H1 (cell line): ENCODE measurements at regions not wholly inside any gene's neighbourhood (a gene's known extent, or its start where the extent isn't known, plus 50 kb on each side); places are given as distances from the start of the nearest gene placed in this dataset.
"Not testable (repeated sequence)": the region's sequence is repeated elsewhere in the genome, so short reads cannot be mapped to it uniquely, and the experiment has no call there.

Experiments
- CTCF ChIA-PET: fragments of 300-600 bp; sonication (Branson Sonifier 250); formaldehyde crosslinking; loops from one replicate; lab custom pipeline; 2021; ENCODE audit not compliant: partially characterized antibody; lab: Charles Lee
- POLR2A ChIA-PET: fragments of 300-600 bp; sonication (Branson Sonifier 250); formaldehyde crosslinking; loops from one replicate; lab custom pipeline; 2021; ENCODE audit warnings: inconsistent platforms; ENCODE audit not compliant: partially characterized antibody; lab: Charles Lee
- DNase-seq, 2 experiments: peaks; one replicate each; pipeline versions ENCODE4 v3.0.0 to v3.0.0-alpha.2; 2010 to 2022; ENCODE audit warnings: low spot score in 2 of 2, low read depth in 1 of 2, mixed read lengths in 1 of 2
- FAIRE-seq: peaks from 2 replicates; lab custom pipeline; 2011; peaks lifted over from hg19 to GRCh38; lab: Jason Lieb, UNC
- H2AFZ ChIP-seq: 2 replicates; pipeline ENCODE4 v1.8.1; 2012; ENCODE audit warnings: low read length, inconsistent platforms
- H2AK5ac ChIP-seq: 2 replicates; pipeline ENCODE4 v1.6.1; 2013; ENCODE audit warnings: low read depth, low read length
- H2BK120ac ChIP-seq: replicated peaks from 2 replicates; pipeline ENCODE3; 2013; ENCODE audit warnings: low read depth, low read length, inconsistent platforms
- H2BK12ac ChIP-seq: 2 replicates; pipeline ENCODE4 v1.6.1; 2013; ENCODE audit warnings: low read depth, low read length
- H2BK15ac ChIP-seq: 2 replicates; pipeline ENCODE4 v1.6.1; 2013; ENCODE audit warnings: low read length
- H2BK20ac ChIP-seq: 2 replicates; pipeline ENCODE4 v1.6.1; 2013; ENCODE audit warnings: low read length
- H2BK5ac ChIP-seq: 2 replicates; pipeline ENCODE4 v1.6.1; 2013; ENCODE audit warnings: low read depth, low read length
- H3K14ac ChIP-seq: 2 replicates; pipeline ENCODE4 v1.6.1; 2013; ENCODE audit warnings: inconsistent platforms; ENCODE audit not compliant: insufficient read length
- H3K18ac ChIP-seq: 2 replicates; pipeline ENCODE4 v1.6.1; 2013; ENCODE audit warnings: low read length; ENCODE audit errors: extremely low read depth
- H3K23ac ChIP-seq: 2 replicates; pipeline ENCODE4 v1.6.1; 2013; ENCODE audit warnings: inconsistent platforms; ENCODE audit not compliant: insufficient read length
- H3K23me2 ChIP-seq: 2 replicates; pipeline ENCODE4 v1.6.1; 2013; ENCODE audit warnings: low read depth, low read length
- H3K27ac ChIP-seq: 2 replicates; pipeline ENCODE4 v1.6.1; 2011; ENCODE audit warnings: low read depth, low read length, inconsistent platforms
- H3K27me3 ChIP-seq, 4 experiments: replicated peaks in 1 of 4; 1 replicate in 1 of 4; 2 replicates in 3 of 4; pipeline versions ENCODE4 v1.6.1 to v1.8.1; 2011 to 2013; ENCODE audit warnings: low read length in 3 of 4, mild to moderate bottlenecking in 3 of 4, inconsistent platforms in 2 of 4, mixed read lengths in 2 of 4, moderate library complexity in 1 of 4; ENCODE audit not compliant: control insufficient read depth in 3 of 4, insufficient read depth in 3 of 4; ENCODE audit errors: extremely low read depth in 1 of 4
- H3K36me3 ChIP-seq, 4 experiments: 2 replicates each; pipeline versions ENCODE4 v1.6.1 to v1.8.1; 2011 to 2013; ENCODE audit warnings: mild to moderate bottlenecking in 4 of 4, low read length in 3 of 4, moderate library complexity in 2 of 4, control low read depth in 1 of 4, inconsistent platforms in 1 of 4; ENCODE audit not compliant: insufficient read depth in 4 of 4, control insufficient read depth in 2 of 4
- H3K4ac ChIP-seq: replicated peaks from 2 replicates; pipeline ENCODE3; 2013; ENCODE audit warnings: low read length, low read depth, mixed read lengths, inconsistent platforms; ENCODE audit not compliant: insufficient read length
- H3K4me1 ChIP-seq, 4 experiments: replicated peaks in 1 of 4; 1 replicate in 1 of 4; 2 replicates in 3 of 4; pipeline versions ENCODE4 v1.6.1 to v1.8.1; 2011 to 2013; ENCODE audit warnings: low read length in 3 of 4, inconsistent platforms in 2 of 4, mixed read lengths in 1 of 4; ENCODE audit not compliant: insufficient read depth in 4 of 4, control insufficient read depth in 3 of 4
- H3K4me2 ChIP-seq, 2 experiments: 2 replicates each; pipeline versions ENCODE4 v1.6.1 to v1.8.1; 2011 to 2013; ENCODE audit warnings: low read depth in 2 of 2, low read length in 2 of 2, control low read depth in 1 of 2, inconsistent platforms in 1 of 2, mild to moderate bottlenecking in 1 of 2; ENCODE audit not compliant: insufficient read depth in 1 of 2
- H3K4me3 ChIP-seq, 4 experiments: fragments of 200-600, 300-600 bp in 1 of 4; sonication (generic), shearing (Covaris generic), sonication (Bioruptor Twin) in 1 of 4; 2 replicates each; pipeline versions ENCODE4 v1.5.1 to v1.8.1; 2011 to 2016; ENCODE audit warnings: low read length in 4 of 4, low read depth in 3 of 4, control low read depth in 2 of 4, inconsistent platforms in 2 of 4, mild to moderate bottlenecking in 2 of 4, mixed read lengths in 1 of 4, moderate library complexity in 1 of 4; ENCODE audit not compliant: insufficient read depth in 2 of 4; ENCODE audit errors: extremely low read depth in 1 of 4
- H3K56ac ChIP-seq: replicated peaks from 2 replicates; pipeline ENCODE3; 2013; ENCODE audit warnings: low read depth, mild to moderate bottlenecking, mixed read lengths, low read length, inconsistent platforms; ENCODE audit not compliant: insufficient read length
- H3K79me1 ChIP-seq: 2 replicates; pipeline ENCODE4 v1.6.1; 2013; ENCODE audit warnings: low read depth, low read length, control low read depth
- H3K79me2 ChIP-seq, 2 experiments: 2 replicates each; pipeline versions ENCODE4 v1.6.1 to v1.8.1; 2012 to 2013; ENCODE audit warnings: low read length in 2 of 2, mild to moderate bottlenecking in 2 of 2, inconsistent platforms in 1 of 2; ENCODE audit not compliant: insufficient read depth in 2 of 2, control insufficient read depth in 1 of 2
- H3K9ac ChIP-seq, 4 experiments: replicated peaks in 1 of 4; 1 replicate in 1 of 4; 2 replicates in 3 of 4; pipeline versions ENCODE4 v1.6.1 to v1.8.1; 2011 to 2013; ENCODE audit warnings: low read depth in 3 of 4, low read length in 3 of 4, control low read depth in 2 of 4, mild to moderate bottlenecking in 2 of 4, moderate library complexity in 2 of 4, inconsistent platforms in 1 of 4; ENCODE audit errors: extremely low read depth in 1 of 4
- H3K9me3 ChIP-seq, 2 experiments: 2 replicates each; pipeline versions ENCODE4 v1.6.1 to v1.8.1; 2012 to 2013; ENCODE audit warnings: mild to moderate bottlenecking in 2 of 2, moderate library complexity in 2 of 2, control low read depth in 1 of 2, inconsistent platforms in 1 of 2, low read depth in 1 of 2, low read length in 1 of 2, mixed read lengths in 1 of 2; ENCODE audit not compliant: insufficient read depth in 2 of 2
- H4K20me1 ChIP-seq, 2 experiments: replicated peaks in 1 of 2; 2 replicates each; pipeline versions ENCODE3 to v1.8.1; 2011 to 2013; ENCODE audit warnings: inconsistent platforms in 2 of 2, low read length in 2 of 2, mild to moderate bottlenecking in 1 of 2; ENCODE audit not compliant: insufficient read depth in 2 of 2, control insufficient read depth in 1 of 2
- H4K5ac ChIP-seq: 2 replicates; pipeline ENCODE4 v1.6.1; 2013; ENCODE audit warnings: low read length, low read depth, mixed read lengths, inconsistent platforms; ENCODE audit not compliant: insufficient read length
- H4K8ac ChIP-seq: 2 replicates; pipeline ENCODE4 v1.8.0; 2013; ENCODE audit warnings: mild to moderate bottlenecking, moderate library complexity, low read length, inconsistent platforms; ENCODE audit not compliant: insufficient read depth; ENCODE audit errors: extremely low read depth
- H4K91ac ChIP-seq: replicated peaks from 2 replicates; pipeline ENCODE3; 2013; ENCODE audit warnings: low read length, mixed read lengths, inconsistent platforms; ENCODE audit not compliant: insufficient read length
- EP300 ChIP-seq, 2 experiments: IDR thresholded peaks; 1 replicate in 1 of 2; 2 replicates in 1 of 2; pipeline ENCODE4 v1.6.1; 2011 to 2012; ENCODE audit warnings: low read depth in 2 of 2, low read length in 2 of 2, mild to moderate bottlenecking in 2 of 2, borderline replicate concordance in 1 of 2, inconsistent platforms in 1 of 2, moderate library complexity in 1 of 2
- WGBS, 2 experiments: shearing (Covaris generic) in 1 of 2; methylation state at CpG; one replicate each; pipeline versions ENCODE4 v1.1.6 to v1.1.7; 2013 to 2015; ENCODE audit warnings: low lambda C conversion rate in 2 of 2, mixed read lengths in 2 of 2, inconsistent platforms in 1 of 2, low coverage in 1 of 2, missing lambda C conversion rate in 1 of 2; ENCODE audit not compliant: insufficient replicate concordance in 2 of 2, insufficient coverage in 1 of 2, insufficient read length in 1 of 2; ENCODE audit errors: extremely low coverage in 1 of 2, missing lambda C conversion rate in 1 of 2; 5-methylcytosine and 5-hydroxymethylcytosine counted together

GRCh38 chr7:152501506-152501905, 65.7 kb upstream of the KMT2C start:
- no peak for FAIRE-seq

DNA sequence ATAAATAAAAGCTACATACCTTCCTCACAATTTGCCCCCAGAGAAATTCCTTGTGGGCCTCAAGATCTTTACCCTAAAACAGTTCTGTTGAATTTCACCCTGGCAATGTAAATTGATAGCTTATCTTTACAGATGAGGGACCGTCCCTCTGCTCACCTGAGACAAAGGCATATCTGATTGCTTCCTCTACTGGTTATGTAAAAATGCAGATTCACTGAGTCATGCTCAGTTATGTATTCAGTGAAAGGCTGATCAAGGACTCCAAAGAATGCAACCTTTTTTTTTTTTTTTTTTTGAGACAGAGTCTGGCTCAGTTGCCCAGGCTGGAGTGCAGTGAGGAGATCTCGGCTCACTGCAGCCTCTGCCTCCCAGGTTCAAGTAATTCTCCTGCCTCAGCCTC, 64.2 kb upstream of the KMT2C start:
- CTCF ChIA-PET, H2AK5ac ChIP-seq: not testable (repeated sequence)
- POLR2A ChIA-PET, result interaction anchor here (0.6 kb wide), 1 partner anchor 10 kb away, joined by 3 read pairs; no protein-coding TSS in a partner anchor

More at GRCh38 chr7:152501506-152501905, 65.7 kb upstream of the KMT2C start:
- no peak overlapping the region for H2BK5ac ChIP-seq
- H4K20me1 ChIP-seq, result no peaks in the 10 kb centered on the region
- no peak overlapping the region for H3K14ac ChIP-seq
- H2BK12ac ChIP-seq, result 0 out of 2 replicates have a peak overlapping the region, but pooled peaks have one; percentile 23
- no peak overlapping the region for H4K91ac ChIP-seq
- no peak for TF ChIP-seq EP300 (IDR thresholded peaks at IDR 0.05; ENCODE audit: borderline replicate concordance in 1 of 2, low read depth in 2 of 2, low read length in 2 of 2)
- H3K36me3 ChIP-seq, result no peaks in the 10 kb centered on the region
- H3K9me3 ChIP-seq, result no peaks in the 10 kb centered on the region; a peak in 1 of 4 replicates
- H3K4ac ChIP-seq, result no peak overlapping the region
- no peak for DNase-seq
- 93% methylated on average over 3 of the region's 3 CpGs; no CpG with 5 or more reads in 1 of the 2 experiments for WGBS, 2 experiments
- no peaks in the 10 kb centered on the region for H3K79me1 ChIP-seq
- no peak overlapping the region for H2BK20ac ChIP-seq
- no peak overlapping the region for H3K9ac ChIP-seq
- H3K27ac ChIP-seq, result no peak overlapping the region
- no peak overlapping the region for H3K23ac ChIP-seq
- H3K79me2 ChIP-seq, result no peaks in the 10 kb centered on the region
- no peak overlapping the region; the same call in 1 of the 2 replicates for H2BK15ac ChIP-seq
- no peak overlapping the region for H3K56ac ChIP-seq
- H3K23me2 ChIP-seq, result no peaks in the 10 kb centered on the region
- H4K8ac ChIP-seq, result no peak overlapping the region
- H3K18ac ChIP-seq, result no peak overlapping the region
- CTCF ChIA-PET, result interaction anchor here (0.7 to 1.0 kb wide), 2 partner anchors 56 to 246 kb away, joined by 3 read pairs; no protein-coding TSS in a partner anchor
- no peak overlapping the region for H2AK5ac ChIP-seq
- no peaks in the 10 kb centered on the region for H3K27me3 ChIP-seq
- peak overlapping the region; percentile 13; the same call in 1 of the 2 replicates for H2AFZ ChIP-seq
- H3K4me1 ChIP-seq, result peaks cover 0 to 5% (median 0%) of the 10 kb centered on the region in 4 experiments; a peak in 2 of 7 replicates
- no peak overlapping the region for H4K5ac ChIP-seq
- H3K4me2 ChIP-seq, result no peak overlapping the region
- no peak overlapping the region for H3K4me3 ChIP-seq
- POLR2A ChIA-PET, result interaction anchor here (1.5 kb wide), 1 partner anchor 43 kb away, joined by 4 read pairs; no protein-coding TSS in a partner anchor
- H2BK120ac ChIP-seq, result no peak overlapping the region

More for the DNA sequence above, 64.2 kb upstream of the KMT2C start:
- FAIRE-seq, H3K9ac ChIP-seq, H3K27ac ChIP-seq, H4K20me1 ChIP-seq, H2BK5ac ChIP-seq, H4K5ac ChIP-seq, H3K79me2 ChIP-seq, H2BK120ac ChIP-seq, DNase-seq, H3K4ac ChIP-seq, H3K14ac ChIP-seq, H2BK12ac ChIP-seq, H3K23ac ChIP-seq, H3K23me2 ChIP-seq, H3K18ac ChIP-seq, H3K9me3 ChIP-seq, H3K27me3 ChIP-seq, H2BK20ac ChIP-seq, H3K4me1 ChIP-seq, H3K56ac ChIP-seq, H3K4me3 ChIP-seq, H4K8ac ChIP-seq, H2BK15ac ChIP-seq, H2AFZ ChIP-seq, H3K36me3 ChIP-seq, H3K79me1 ChIP-seq, H3K4me2 ChIP-seq, H4K91ac ChIP-seq: not testable (repeated sequence)
- WGBS, 2 experiments, result 89% methylated on average over 1 of the region's 2 CpGs; no CpG with 5 or more reads in 1 of the 2 experiments
